Right ventricle myocardium superior (tissue), 1 donor: ENCODE measurements at regions not wholly inside any gene's neighbourhood (a gene's known extent, or its start where the extent isn't known, plus 50 kb on each side); places are given as distances from the start of the nearest gene placed in this dataset.

ENCODE experiments used
- ATAC-seq: fragments of 200-7000 bp; cut with Tn5 transposase; one replicate; pipeline ENCODE4 v1.9.1; 2020; ENCODE audit warnings: mild to moderate bottlenecking; ENCODE audit not compliant: poor library complexity
- DNase-seq: peaks from one replicate; pipeline ENCODE4 v3.0.0-alpha.2; 2020
- intact Hi-C: fragments of 100-400 bp; cut with DNase I; formaldehyde crosslinking; loops from one replicate; pipeline ENCODE4 v1.11.2; 2022
- donor health status: DM: no; HTN: yes; CAD: no; lungs with severe emphysema.

DNA sequence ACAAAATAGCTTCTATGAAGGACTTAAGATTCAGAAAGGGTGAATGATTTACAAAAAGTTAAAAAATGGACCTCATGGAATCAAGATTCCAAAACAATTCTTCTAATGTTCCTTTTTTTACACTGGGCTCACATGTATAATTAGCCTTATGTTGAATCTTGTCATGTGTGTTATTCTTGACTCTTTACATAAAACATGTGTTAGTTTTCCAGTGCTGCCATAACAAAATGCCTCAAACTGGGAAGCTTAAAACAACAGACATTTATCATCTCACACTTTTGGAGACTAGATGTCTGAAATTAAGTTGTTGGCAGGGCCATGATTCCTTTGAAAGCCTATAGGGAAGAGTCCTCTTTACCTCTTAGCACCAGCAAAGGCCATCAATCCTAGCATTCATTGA lies 192.5 kb upstream of the SORCS1 start:
- ATAC-seq: no peak
- no peak for DNase-seq
- intact Hi-C loops: no loop called here

DNA sequence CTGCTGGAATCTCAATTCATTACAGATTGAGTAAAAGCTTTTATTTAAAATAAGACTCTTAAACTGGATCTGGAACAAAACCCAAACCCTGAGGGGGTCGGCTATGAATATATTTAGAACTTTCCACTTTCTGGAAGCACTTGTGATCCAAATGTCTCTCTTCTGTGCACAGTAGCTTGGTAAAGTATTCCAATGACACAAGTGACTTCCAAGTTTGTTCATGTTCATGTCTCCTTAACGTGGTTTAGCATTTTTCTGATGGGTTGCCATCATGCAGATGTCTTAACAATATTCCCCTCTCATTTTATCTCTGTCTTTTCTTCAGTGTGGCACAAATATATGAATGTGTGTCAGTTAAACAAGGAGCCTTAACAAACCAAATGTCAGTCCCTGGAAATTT lies 191.9 kb upstream of the SORCS1 start:
- intact Hi-C loops: no loop called here
- no peak for ATAC-seq
- DNase-seq: no peak

DNA sequence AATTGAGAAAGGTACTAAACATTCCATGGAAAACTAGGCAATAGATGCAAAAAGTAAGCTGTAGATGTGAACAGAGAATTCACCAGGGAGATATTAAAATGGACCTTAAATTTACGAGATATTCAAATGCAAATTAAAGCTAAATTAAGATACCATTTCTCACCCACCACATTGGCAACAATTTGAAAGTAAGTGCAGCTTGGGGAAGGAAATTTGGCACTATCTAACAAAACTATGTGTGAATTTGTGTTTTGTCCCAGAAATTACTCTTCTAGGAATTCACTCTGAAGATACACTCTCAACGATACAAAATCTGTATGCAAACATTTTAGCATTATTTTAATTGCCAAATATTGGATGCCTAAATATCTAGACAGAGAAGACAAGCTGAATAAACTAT lies 178.2 kb upstream of the SORCS1 start:
- no peak for DNase-seq
- intact Hi-C loops: no loop called here
- no peak for ATAC-seq

DNA sequence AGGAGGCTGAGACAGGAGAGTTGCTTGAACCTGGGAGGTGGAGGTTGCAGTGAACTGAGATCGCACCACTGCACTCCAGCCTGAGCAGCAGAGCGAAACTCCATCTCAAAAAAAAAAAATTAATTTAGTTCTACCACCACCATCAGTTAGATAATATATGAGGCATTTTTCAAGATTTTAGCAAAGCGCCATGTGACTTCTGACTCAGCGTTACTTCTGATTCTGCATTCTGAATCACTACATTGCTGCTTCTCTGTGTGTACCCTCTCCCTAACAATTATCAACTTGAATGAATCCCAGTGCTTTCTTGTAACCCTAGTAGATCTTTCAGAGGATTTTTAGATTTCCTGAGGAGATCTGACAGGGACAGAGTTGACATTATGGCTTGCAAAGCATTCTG lies 176.8 kb upstream of the SORCS1 start:
- no peak for DNase-seq
- intact Hi-C loops: no loop called here
- no peak for ATAC-seq

DNA sequence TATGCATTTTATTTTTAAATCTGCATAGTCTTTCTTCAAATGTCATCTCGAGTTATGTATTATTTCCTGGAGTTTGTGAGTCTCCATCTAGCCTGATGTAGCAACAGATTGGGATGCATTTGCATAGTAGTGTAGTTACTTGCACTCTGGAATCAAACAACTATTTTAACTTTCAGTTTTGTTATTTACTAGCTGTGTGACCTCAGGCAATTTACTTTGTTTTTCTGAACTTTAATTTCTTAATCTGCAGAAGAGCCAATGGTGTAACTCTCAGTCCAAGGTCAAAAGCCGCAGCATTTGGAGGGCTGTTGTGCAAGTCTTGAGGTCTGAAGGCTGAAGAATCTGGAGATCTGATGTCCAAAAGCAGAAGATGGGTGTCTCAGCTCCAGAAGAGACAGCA lies 175.8 kb upstream of the SORCS1 start:
- no peak for ATAC-seq
- DNase-seq: no peak
- intact Hi-C loops: no loop called here

DNA sequence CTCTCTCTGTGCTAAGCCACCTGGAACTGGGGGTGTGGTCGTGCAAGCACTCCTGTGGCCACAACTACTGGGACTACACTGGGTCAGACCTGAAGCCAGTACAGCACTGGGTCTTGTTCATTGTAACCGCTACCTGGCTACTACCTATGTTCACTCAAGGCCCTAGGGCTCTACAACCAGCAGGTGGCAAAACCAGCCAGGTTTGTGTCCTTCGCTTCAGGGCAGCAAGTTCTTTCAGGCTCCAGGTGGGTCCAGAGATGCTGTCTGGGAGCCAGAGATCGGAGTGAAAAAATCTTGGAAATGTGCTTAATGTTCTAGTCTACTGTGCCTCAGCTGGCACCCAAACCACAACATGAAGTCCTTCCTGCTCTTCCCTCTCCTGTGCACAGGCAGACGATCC lies 171.6 kb upstream of the SORCS1 start:
- intact Hi-C loops: no loop called here
- no peak for DNase-seq
- no peak for ATAC-seq

DNA sequence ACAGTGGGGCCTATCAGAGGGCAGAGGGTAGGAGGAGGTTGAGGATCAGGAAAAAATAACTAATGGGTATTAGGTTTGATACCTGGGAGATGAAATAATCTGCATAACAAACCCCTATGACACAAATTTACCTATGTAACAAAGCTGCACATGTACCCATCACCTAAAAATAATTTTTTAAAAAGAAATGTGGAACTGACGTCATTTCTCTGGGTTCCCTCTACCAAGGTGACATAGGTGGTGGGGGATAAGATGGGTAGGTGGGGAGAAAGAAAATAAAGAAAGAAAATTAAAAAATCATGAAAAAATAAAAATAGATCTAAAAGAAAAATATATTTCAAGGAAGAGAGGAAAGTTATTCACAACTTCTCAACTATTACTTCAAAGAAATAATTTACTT lies 153.1 kb upstream of the SORCS1 start:
- ATAC-seq (no peak), DNase-seq (no peak)
- intact Hi-C loops: no loop called here

DNA sequence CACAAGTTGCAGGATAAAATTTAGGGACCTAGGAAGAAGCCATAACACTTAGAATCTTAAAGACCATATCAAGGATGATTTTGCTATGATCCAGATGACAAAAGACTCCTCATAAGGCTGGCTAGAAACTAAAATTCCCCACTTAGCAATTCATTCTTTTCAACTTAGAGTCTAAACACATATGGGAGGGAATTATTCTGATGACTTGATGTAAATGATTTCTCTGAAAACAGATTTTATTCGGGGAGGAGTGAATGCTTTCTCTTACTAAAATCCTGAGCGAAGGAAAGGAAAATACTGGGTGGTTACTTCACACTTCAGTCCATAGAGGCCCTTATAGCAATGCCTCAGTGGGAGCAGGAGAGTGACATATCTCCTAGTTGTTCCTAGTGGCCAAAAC lies 138.7 kb upstream of the SORCS1 start:
- intact Hi-C loops: no loop called here
- ATAC-seq (no peak), DNase-seq (no peak)

DNA sequence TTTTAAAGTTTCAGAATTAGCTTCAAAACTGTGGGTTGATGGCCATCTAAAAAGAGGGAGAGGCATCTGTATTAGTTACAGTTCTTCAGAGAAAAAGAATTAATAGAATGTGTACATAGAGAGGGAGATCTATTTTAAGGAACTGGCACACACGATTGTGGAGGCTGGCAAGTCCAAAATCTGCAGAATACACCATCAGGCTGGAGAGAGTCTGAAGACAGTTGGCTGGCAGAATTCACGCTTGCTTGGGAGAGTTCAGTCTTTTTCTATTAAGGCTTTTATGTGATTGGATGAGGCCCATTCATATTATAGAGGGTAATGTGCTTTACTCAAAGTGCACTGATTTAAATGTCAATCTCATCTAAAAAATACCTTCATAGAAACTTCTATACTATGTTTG lies 135.1 kb upstream of the SORCS1 start:
- ATAC-seq: no peak
- intact Hi-C loops: no loop called here
- no peak for DNase-seq

DNA sequence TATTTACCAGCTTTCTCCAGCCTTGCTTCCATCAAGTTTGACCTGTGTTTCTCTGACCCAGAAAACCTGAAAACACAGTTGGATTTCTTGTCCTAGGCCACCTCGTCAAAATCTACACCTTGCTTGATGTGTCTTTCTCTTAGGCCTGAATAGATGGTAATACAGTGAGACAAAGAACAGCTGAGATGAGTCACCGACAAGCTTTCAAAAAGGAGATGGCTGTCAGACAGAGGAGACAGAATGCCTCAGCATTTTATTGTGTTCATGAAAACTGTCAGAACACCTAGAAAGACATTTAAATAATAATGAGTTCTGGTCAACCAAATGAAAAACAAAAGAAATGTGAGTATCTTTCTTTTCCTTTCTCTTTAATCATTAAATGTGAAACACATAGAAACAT lies 119.7 kb upstream of the SORCS1 start:
- DNase-seq (no peak), ATAC-seq (no peak)
- intact Hi-C loops: no loop called here

DNA sequence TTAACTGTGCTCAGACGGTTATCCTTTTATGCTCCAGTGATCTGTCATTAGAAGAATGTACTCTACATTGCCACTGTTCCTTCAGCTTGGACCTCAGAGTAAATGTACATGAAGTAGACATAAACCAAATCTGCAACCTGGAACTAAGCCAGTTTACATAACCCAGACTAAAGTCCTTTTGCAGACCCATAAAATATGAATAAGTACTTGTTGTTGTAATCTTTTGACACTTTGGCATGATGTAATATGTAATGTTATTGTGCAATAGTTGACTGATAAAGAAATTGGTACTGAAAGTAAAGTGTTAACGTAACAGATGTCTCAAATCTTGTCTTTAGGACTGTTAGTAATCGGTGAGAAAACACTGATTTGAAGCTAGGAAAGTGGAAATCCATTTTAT lies 115.8 kb upstream of the SORCS1 start:
- peak; percentile 27 for ATAC-seq
- intact Hi-C loops: no loop called here
- no peak for DNase-seq

DNA sequence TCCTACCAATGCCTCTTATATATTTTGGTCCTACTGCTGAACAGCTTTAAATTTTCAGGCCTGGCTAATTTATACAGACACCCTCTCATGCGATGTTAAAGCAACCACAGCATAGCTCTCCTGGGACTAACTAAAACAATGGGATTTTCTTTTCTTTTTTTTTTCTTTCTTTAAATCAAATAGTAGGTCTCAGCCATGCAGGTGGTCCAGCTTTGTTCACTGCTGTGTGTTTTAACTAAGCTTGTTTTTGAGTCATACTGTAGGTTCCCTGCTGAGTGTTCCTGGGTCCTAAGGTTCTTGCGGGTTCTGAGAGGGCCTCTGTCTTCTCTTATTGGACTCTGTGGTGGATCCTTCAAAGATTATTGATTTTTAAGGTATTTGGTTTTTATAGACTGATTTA lies 113.1 kb upstream of the SORCS1 start:
- intact Hi-C loops: no loop called here
- ATAC-seq: no peak
- no peak for DNase-seq

DNA sequence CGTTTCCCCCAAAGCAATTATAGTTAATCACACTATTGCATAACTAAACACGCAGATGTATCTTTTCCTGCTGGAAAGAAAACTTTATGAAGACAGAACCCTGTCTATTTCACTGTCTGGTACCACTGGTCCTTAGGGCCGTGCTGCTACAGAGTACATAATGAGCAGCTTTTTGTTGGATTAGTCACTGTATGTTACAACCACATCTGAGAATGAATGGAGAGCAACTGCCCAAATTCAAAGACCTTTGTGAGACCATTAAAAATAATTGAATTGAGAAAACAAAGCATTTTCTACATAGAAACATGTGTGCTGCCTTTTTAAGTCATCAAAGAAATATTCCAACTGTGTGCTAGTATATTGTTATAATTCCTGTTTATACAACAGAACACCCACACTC lies 111.3 kb upstream of the SORCS1 start:
- ATAC-seq (no peak), DNase-seq (no peak)
- intact Hi-C loops: no loop called here

DNA sequence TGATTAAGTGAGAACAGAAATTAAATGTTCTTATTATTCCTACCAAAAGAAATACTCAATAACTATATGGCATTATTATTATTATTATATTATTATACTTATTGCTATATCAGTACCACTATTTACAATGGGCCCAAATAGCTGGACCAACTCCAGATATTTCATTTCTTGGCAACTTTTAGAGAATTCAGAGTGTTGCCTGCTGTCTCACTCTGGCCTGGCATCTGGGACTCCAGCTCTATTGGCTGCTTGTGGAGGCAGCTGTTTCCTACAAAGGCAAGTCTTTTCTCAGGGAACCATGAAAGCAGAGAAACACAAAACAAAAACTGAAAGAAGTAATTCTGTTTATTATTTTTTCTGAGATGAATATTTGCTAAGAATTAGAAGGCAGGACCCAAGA lies 105.1 kb upstream of the SORCS1 start:
- intact Hi-C loops: no loop called here
- DNase-seq (no peak), ATAC-seq (no peak)

DNA sequence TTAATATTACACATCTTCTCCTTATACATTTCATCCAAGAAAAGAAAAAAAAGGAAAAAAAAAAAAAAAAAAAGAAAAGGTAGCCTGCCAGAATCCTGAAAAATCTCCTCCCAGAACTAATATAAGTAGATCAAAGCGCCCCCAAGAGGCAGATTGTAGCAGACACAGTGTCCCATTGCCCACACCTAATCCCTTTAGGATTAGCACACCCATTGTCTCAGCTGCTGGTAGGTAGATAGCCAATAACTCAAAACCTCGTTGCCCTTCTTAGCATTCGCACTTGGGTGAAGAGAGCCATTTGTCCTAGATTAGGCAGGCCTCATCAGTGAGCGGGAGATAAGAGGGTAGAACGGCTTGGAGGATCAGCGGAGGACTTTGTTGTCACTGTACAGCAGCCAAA lies 100.2 kb upstream of the SORCS1 start:
- ATAC-seq (no peak), DNase-seq (no peak)
- intact Hi-C loops: no loop called here

DNA sequence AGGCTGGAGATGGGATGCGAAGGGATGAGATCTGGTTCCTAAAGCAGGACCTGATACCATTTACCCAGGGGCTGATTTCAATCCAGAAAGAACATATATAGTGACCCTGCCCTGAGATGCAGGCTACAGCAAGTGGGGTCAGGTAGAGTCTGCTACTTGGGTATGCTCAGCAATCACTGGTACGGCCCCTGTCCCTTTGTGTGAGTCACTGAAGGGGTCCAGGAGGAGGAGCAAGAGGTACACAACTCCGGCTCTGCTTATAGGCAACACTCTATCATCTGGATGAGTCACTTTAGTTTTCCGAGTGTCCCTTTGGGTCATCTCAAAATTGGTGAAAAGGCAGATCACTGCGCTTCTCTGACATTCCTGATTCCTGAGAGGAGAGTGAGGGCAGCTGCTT lies 79.6 kb upstream of the SORCS1 start:
- intact Hi-C loops: no loop called here
- no peak for DNase-seq

DNA sequence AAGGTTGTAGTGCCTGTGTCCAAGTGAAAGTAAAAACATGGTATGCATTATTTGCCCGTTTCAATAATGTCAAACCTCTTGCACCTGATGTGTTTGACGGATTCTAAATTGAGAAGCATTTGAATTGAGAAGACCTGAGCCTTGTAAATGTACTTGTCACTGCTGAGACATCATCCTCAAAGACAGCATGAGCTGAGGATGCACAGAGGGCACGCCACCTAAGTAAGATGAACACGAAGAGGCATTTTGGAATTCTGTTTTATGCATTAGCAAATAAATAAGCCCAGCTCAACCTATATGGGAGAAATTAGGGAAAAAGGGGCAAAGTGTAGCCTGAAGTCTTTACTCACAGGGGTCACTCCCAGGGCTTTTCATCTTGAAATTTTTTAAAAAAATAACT lies 73.8 kb upstream of the SORCS1 start:
- DNase-seq (no peak), ATAC-seq (no peak)
- intact Hi-C loops: no loop called here

More for the DNA sequence above, 79.6 kb upstream of the SORCS1 start:
- ATAC-seq: no peak

DNA sequence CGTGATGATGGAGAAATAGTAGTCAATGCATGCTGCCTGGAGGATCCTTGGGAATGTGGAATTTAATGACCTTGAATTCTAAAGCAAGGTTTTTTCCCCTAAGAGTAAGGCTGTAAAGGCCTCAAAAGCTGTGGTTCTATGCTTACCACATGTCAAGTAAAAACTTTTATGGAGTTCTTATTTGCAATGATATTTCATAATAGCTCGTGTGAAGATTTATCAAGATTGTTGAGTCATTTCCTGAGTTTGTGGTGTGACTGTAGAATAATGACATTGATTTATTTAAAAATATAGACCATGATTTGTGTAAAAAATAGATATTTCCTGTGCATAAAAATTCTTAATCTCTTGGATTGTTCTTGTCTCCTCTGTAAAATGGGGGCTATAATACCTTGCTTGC lies 67.5 kb upstream of the SORCS1 start:
- ATAC-seq (no peak), DNase-seq (no peak)
- intact Hi-C loops: no loop called here

DNA sequence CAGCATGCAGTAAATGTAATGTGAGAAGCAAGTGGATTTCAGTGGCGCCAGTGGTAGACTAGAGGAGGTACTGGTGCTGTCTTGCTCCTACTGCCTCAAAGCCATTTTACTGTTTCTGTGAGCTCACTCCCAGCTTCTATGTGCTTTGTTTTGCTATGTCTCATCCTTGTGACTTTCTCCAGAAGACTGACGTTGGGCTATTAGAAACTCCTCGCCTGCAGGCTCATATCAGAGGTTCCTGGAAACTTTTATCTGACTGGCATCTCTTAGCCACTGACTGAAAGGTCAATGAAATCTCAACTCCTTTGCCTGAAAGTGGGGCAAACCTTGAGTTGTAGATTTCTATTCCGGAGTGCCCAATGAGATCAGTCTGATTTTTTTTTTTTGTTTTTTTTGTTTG lies 66.4 kb upstream of the SORCS1 start:
- intact Hi-C loops: no loop called here
- DNase-seq (no peak), ATAC-seq (no peak)

DNA sequence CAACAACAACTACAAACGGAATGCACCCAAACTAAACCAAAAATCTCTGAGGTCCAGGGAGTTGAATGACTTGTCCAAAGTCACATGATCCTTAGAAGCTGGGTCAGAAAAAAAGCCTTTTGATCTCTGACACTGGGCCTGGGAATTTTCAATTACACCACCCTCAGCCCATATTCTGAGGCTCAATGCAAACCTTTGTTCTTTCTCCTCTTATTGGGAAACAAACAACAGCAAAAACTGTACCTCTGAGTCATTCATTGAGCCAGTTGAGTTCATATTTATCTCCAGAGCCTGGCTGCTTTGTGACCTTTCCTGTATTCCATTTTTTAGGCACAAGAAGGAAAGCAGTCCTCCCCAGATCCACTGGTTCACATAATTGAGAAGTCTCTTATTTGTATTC lies 51.2 kb upstream of the SORCS1 start:
- DNase-seq: no peak
- no peak for ATAC-seq
- intact Hi-C loops: no loop called here
